Esophagus squamous epithelium (tissue), 5 donors: ENCODE measurements at regions not wholly inside any gene's neighbourhood (a gene's known extent, or its start where the extent isn't known, plus 50 kb on each side); places are given as distances from the start of the nearest gene placed in this dataset.

ENCODE experiments used
- DNase-seq: peaks from one replicate; lab custom pipeline; 2025; lab: John Stamatoyannopoulos, UW
- H3K27ac ChIP-seq, 4 donors: fragments of 200-600 bp; sonication (generic); one replicate each; pipeline ENCODE4 v1.5.1; 2016 to 2019; ENCODE audit warnings: mild to moderate bottlenecking in 1 of 4
- H3K27me3 ChIP-seq, 4 donors: fragments of 200-600 bp; sonication (generic); 1 replicate in 3 of 4; 2 replicates in 1 of 4; pipeline versions ENCODE4 v1.5.1 to v1.6.0; 2017 to 2021; ENCODE audit warnings: antibody characterized with exemption in 1 of 4
- H3K36me3 ChIP-seq, 3 donors: fragments of 200-600 bp; sonication (generic); one replicate each; pipeline ENCODE4 v1.5.1; 2016 to 2019
- H3K4me1 ChIP-seq, 3 donors: fragments of 200-600 bp; sonication (generic); one replicate each; pipeline ENCODE4 v1.5.1; 2017 to 2019
- H3K4me3 ChIP-seq, 4 donors: fragments of 200-600 bp; sonication (generic); 1 replicate in 3 of 4; 2 replicates in 1 of 4; pipeline ENCODE4 v1.5.1; 2016 to 2019; ENCODE audit warnings: mild to moderate bottlenecking in 2 of 4, moderate library complexity in 1 of 4
- H3K9me3 ChIP-seq, 3 donors: fragments of 200-600 bp; sonication (generic); one replicate each; pipeline ENCODE4 v1.5.1; 2016 to 2019
- CTCF ChIP-seq, 6 experiments: fragments of 450-650 bp in 4 of 6; fragments of 200-600 bp in 2 of 6; sonication (generic) in 2 of 6; IDR thresholded peaks; one replicate each; pipeline ENCODE4 v1.5.1; 2016 to 2019; ENCODE audit warnings: antibody characterized with exemption in 6 of 6, mild to moderate bottlenecking in 4 of 6, moderate library complexity in 4 of 6
- POLR2A ChIP-seq, 4 donors: fragments of 450-650 bp; IDR thresholded peaks; one replicate each; pipeline ENCODE4 v1.6.1; 2017; ENCODE audit warnings: antibody characterized with exemption in 4 of 4, mild to moderate bottlenecking in 4 of 4, moderate library complexity in 3 of 4
- whole genome bisulfite sequencing, 2 donors: methylation state at CpG; one replicate each; pipeline ENCODE4 v1.1.5; 2018; 5-methylcytosine and 5-hydroxymethylcytosine counted together
- intact Hi-C: fragments of 100-400 bp; cut with DNase I; formaldehyde crosslinking; loops from one replicate; pipeline ENCODE4 v1.15.0; 2022
- donor health status: DM: yes; HTN: yes; CAD: no.

- no peaks in the 10 kb centered on the region for H3K9me3 ChIP-seq
- intact Hi-C loops: no loop called here
- no peaks in the 10 kb centered on the region for H3K4me1 ChIP-seq
- H3K27ac ChIP-seq: no peak overlapping the region
- no peak for DNase-seq
- WGBS, 2 donors: 38 to 41% methylated on average over 2 of the region's 2 CpGs
- H3K4me3 ChIP-seq: no peak overlapping the region
- no peaks in the 10 kb centered on the region for H3K36me3 ChIP-seq
- TF ChIP-seq POLR2A (IDR thresholded peaks at IDR 0.05): no peak
- TF ChIP-seq CTCF (IDR thresholded peaks at IDR 0.05): no peak
- H3K27me3 ChIP-seq: no peaks in the 10 kb centered on the region
These were observed 152.4 kb upstream of the PELI2 start for GRCh38 chr14:55965851-55966250.

GRCh38 chr14:55968741-55969140 is 149.5 kb upstream of the PELI2 start:
- H3K27ac ChIP-seq: no peak overlapping the region
- no peaks in the 10 kb centered on the region for H3K27me3 ChIP-seq
- 48 to 60% methylated on average over 3 of the region's 3 CpGs for WGBS, 2 donors
- H3K36me3 ChIP-seq: no peaks in the 10 kb centered on the region
- no peaks in the 10 kb centered on the region for H3K4me1 ChIP-seq
- TF ChIP-seq CTCF (IDR thresholded peaks at IDR 0.05) (no peak), POLR2A (IDR thresholded peaks at IDR 0.05) (no peak)
- intact Hi-C loops: no loop called here
- no peak overlapping the region for H3K4me3 ChIP-seq
- no peak for DNase-seq
- H3K9me3 ChIP-seq: no peaks in the 10 kb centered on the region

- 72 to 80% methylated on average over 4 of the region's 4 CpGs for WGBS, 2 donors
- no peak for DNase-seq
- TF ChIP-seq POLR2A (IDR thresholded peaks at IDR 0.05) (no peak), CTCF (IDR thresholded peaks at IDR 0.05) (no peak)
- Histone ChIP-seq H3K4me3 (no peak overlapping the region), H3K36me3 (no peaks in the 10 kb centered on the region), H3K27ac (no peak overlapping the region), H3K9me3 (no peaks in the 10 kb centered on the region), H3K27me3 (no peaks in the 10 kb centered on the region), H3K4me1 (peaks cover 0 to 5% (median 0%) of the 10 kb centered on the region in 3 donors)
- intact Hi-C loops: no loop called here
These were observed 144.9 kb upstream of the PELI2 start for GRCh38 chr14:55973285-55973800.

GRCh38 chr14:55973911-55974630 is 144.1 kb upstream of the PELI2 start:
- Histone ChIP-seq H3K4me1 (peaks cover 0 to 5% (median 0%) of the 10 kb centered on the region in 3 donors), H3K9me3 (no peaks in the 10 kb centered on the region), H3K4me3 (no peak overlapping the region), H3K36me3 (no peaks in the 10 kb centered on the region), H3K27me3 (no peaks in the 10 kb centered on the region), H3K27ac (no peak overlapping the region)
- DNase-seq: no peak
- intact Hi-C loops: no loop called here
- 80 to 84% methylated on average over 3 of the region's 3 CpGs for WGBS, 2 donors
- TF ChIP-seq CTCF (IDR thresholded peaks at IDR 0.05): no peak
- no peak for TF ChIP-seq POLR2A (IDR thresholded peaks at IDR 0.05)

- Histone ChIP-seq H3K27ac (no peak overlapping the region), H3K9me3 (no peaks in the 10 kb centered on the region), H3K4me3 (no peak overlapping the region), H3K27me3 (no peaks in the 10 kb centered on the region), H3K4me1 (peaks cover 0 to 5% (median 0%) of the 10 kb centered on the region in 3 donors), H3K36me3 (no peaks in the 10 kb centered on the region)
- intact Hi-C loops: no loop called here
- DNase-seq: no peak
- 92% methylated on average over 5 of the region's 5 CpGs for WGBS, 2 donors
- TF ChIP-seq CTCF (IDR thresholded peaks at IDR 0.05): no peak
- TF ChIP-seq POLR2A (IDR thresholded peaks at IDR 0.05): no peak
These were observed 142.8 kb upstream of the PELI2 start for GRCh38 chr14:55975281-55975910.
